Neural cell (in vitro differentiated cells): ENCODE measurements at regions not wholly inside any gene's neighbourhood (a gene's known extent, or its start where the extent isn't known, plus 50 kb on each side); places are given as distances from the start of the nearest gene placed in this dataset.
"Not testable (repeated sequence)": the region's sequence is repeated elsewhere in the genome, so short reads cannot be mapped to it uniquely, and the experiment has no call there.

ENCODE experiments used
- EP300 ChIP-seq: fragments of 450-650 bp; conservative IDR thresholded peaks from 2 replicates; pipeline ENCODE4 v1.6.1; 2014; ENCODE audit warnings: antibody characterized with exemption, mild to moderate bottlenecking, moderate library complexity; ENCODE audit not compliant: poor library complexity, severe bottlenecking
- EZH2 ChIP-seq: fragments of 200-600, 300-800 bp; shearing (Covaris generic), sonication (generic); IDR thresholded peaks from 2 replicates; pipeline ENCODE4 v1.6.1; 2014; ENCODE audit warnings: antibody characterized with exemption, low read length, borderline replicate concordance, mild to moderate bottlenecking; ENCODE audit not compliant: insufficient read depth, poor library complexity, severe bottlenecking
- MXI1 ChIP-seq: fragments of 450-650 bp; conservative IDR thresholded peaks from 2 replicates; pipeline ENCODE4 v1.6.1; 2014; ENCODE audit warnings: antibody characterized with exemption, mild to moderate bottlenecking; ENCODE audit not compliant: poor library complexity, severe bottlenecking
- POLR2AphosphoS5 ChIP-seq: IDR thresholded peaks from 2 replicates; pipeline ENCODE4 v1.6.1; 2012
- TAF1 ChIP-seq: IDR thresholded peaks from 2 replicates; pipeline ENCODE4 v1.6.1; 2012; ENCODE audit warnings: low read depth
- TF ChIP-seq, protein P1 (sequence below): fragments of 450-650 bp; IDR thresholded peaks from 2 replicates; pipeline ENCODE4 v1.5.1; 2014; ENCODE audit warnings: antibody characterized with exemption, mild to moderate bottlenecking, moderate library complexity; ENCODE audit not compliant: poor library complexity, severe bottlenecking

DNA sequence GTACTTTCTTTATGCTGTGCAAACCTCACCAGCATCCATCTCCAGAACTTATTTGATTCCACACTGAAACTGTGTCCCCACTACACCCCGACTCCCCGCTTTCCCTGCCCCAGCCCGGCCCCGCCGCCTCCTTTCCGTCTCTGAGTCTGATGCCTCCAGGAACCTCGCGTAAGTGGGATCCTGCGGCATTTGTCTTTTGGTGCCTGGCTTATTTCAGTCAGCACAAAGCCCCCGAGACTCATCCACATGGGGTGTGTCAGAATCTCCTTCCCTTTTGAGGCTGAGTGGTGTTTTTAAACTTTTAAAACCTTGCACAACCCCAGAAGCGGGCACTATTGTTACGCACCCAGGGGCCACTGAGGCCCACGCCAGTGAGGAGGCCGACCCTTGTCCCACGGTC, 214.4 kb downstream of the BANP start:
- not testable (repeated sequence) for TF ChIP-seq MXI1, EZH2, TAF1, POLR2AphosphoS5, EP300
- TF ChIP-seq, protein P1, sequence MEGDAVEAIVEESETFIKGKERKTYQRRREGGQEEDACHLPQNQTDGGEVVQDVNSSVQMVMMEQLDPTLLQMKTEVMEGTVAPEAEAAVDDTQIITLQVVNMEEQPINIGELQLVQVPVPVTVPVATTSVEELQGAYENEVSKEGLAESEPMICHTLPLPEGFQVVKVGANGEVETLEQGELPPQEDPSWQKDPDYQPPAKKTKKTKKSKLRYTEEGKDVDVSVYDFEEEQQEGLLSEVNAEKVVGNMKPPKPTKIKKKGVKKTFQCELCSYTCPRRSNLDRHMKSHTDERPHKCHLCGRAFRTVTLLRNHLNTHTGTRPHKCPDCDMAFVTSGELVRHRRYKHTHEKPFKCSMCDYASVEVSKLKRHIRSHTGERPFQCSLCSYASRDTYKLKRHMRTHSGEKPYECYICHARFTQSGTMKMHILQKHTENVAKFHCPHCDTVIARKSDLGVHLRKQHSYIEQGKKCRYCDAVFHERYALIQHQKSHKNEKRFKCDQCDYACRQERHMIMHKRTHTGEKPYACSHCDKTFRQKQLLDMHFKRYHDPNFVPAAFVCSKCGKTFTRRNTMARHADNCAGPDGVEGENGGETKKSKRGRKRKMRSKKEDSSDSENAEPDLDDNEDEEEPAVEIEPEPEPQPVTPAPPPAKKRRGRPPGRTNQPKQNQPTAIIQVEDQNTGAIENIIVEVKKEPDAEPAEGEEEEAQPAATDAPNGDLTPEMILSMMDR = not testable (repeated sequence)
